ENCODE measurements at regions not wholly inside any gene's neighbourhood (a gene's known extent, or its start where the extent isn't known, plus 50 kb on each side); places are given as distances from the start of the nearest gene placed in this dataset.

- DNase-seq (ENCODE audit: low spot score) = no peak
Observed at GRCh38 chr4:184310171-184310567, 92.5 kb upstream of the ENPP6 start.

GRCh38 chr4:184309241-184310170 lies 91.8 kb upstream of the ENPP6 start:
- no peak for DNase-seq (ENCODE audit: low spot score)

- no peak for DNase-seq (ENCODE audit: low spot score)
Observed at GRCh38 chr4:184306949-184307348, 89.3 kb upstream of the ENPP6 start.

GRCh38 chr4:184306470-184306869 lies 88.8 kb upstream of the ENPP6 start:
- no peak for DNase-seq (ENCODE audit: low spot score)

GRCh38 chr4:184300816-184301215 lies 83.1 kb upstream of the ENPP6 start:
- DNase-seq (ENCODE audit: low spot score) = no peak

- DNase-seq (ENCODE audit: low spot score) = no peak
Observed at GRCh38 chr4:184298254-184298653, 80.6 kb upstream of the ENPP6 start.

- no peak for DNase-seq (ENCODE audit: low spot score)
Observed at GRCh38 chr4:184295206-184295605, 77.5 kb upstream of the ENPP6 start.

- no peak for DNase-seq (ENCODE audit: low spot score)
Observed at GRCh38 chr4:184294606-184295133, 77.0 kb upstream of the ENPP6 start.

- DNase-seq (ENCODE audit: low spot score) = no peak
Observed at GRCh38 chr4:184293552-184293951, 75.9 kb upstream of the ENPP6 start.

GRCh38 chr4:184292877-184293276 lies 75.2 kb upstream of the ENPP6 start:
- no peak for DNase-seq (ENCODE audit: low spot score)

- DNase-seq (ENCODE audit: low spot score) = no peak
Observed at GRCh38 chr4:184292465-184292867, 74.8 kb upstream of the ENPP6 start.

- no peak for DNase-seq (ENCODE audit: low spot score)
Observed at GRCh38 chr4:184289179-184289535, 71.5 kb upstream of the ENPP6 start.

GRCh38 chr4:184288451-184289178 lies 70.9 kb upstream of the ENPP6 start:
- DNase-seq (ENCODE audit: low spot score) = no peak

- peak; percentile 23 for DNase-seq (ENCODE audit: low spot score)
Observed at GRCh38 chr4:184287697-184288255, 70.1 kb upstream of the ENPP6 start.

GRCh38 chr4:184286358-184286757 lies 68.7 kb upstream of the ENPP6 start:
- no peak for DNase-seq (ENCODE audit: low spot score)

- no peak for DNase-seq (ENCODE audit: low spot score)
Observed at GRCh38 chr4:184284742-184285141, 67.1 kb upstream of the ENPP6 start.

GRCh38 chr4:184284336-184284690 lies 66.6 kb upstream of the ENPP6 start:
- no peak for DNase-seq (ENCODE audit: low spot score)

- no peak for DNase-seq (ENCODE audit: low spot score)
Observed at GRCh38 chr4:184283659-184284335, 66.1 kb upstream of the ENPP6 start.

- DNase-seq (ENCODE audit: low spot score) = no peak
Observed at GRCh38 chr4:184282895-184283654, 65.4 kb upstream of the ENPP6 start.

- DNase-seq (ENCODE audit: low spot score) = peak; percentile 11
Observed at GRCh38 chr4:184282251-184282713, 64.6 kb upstream of the ENPP6 start.

Data from A172 (cell line).